ENCODE measurements at regions not wholly inside any gene's neighbourhood (a gene's known extent, or its start where the extent isn't known, plus 50 kb on each side); places are given as distances from the start of the nearest gene placed in this dataset.
A peak's percentile ranks its signal among the peaks of the same experiment; 100 is the strongest.
"Not testable (repeated sequence)": the region's sequence is repeated elsewhere in the genome, so short reads cannot be mapped to it uniquely, and the experiment has no call there.

DNA sequence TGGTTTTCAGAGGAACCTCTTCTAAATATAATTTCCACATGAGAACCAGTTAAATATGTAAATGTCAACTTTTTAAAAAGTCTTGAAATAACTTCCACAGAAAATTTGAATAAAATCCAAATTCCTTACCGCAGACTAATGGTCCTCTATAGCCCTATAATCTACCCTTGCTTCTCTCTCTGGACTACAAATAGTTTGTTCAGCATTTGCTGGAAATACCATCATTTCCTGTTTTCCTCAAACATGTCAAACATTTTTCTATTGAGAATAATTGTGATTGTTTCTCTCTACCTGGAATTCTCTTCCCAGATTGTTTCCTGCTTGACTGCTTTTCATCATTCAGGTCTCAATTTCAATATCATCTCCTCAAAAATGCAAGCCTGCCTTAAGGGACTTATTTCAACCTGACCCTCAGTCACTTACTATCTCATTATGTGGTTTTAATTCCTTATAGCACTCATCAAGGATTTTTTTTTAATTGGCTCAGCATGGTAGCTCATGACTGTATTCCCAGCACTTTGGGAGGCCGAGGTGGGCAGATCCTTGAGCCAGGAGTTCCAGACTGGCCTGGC is 898.9 kb upstream of the MIR17HG start:
- DNase-seq (ENCODE audit: low read depth): no peak

DNA sequence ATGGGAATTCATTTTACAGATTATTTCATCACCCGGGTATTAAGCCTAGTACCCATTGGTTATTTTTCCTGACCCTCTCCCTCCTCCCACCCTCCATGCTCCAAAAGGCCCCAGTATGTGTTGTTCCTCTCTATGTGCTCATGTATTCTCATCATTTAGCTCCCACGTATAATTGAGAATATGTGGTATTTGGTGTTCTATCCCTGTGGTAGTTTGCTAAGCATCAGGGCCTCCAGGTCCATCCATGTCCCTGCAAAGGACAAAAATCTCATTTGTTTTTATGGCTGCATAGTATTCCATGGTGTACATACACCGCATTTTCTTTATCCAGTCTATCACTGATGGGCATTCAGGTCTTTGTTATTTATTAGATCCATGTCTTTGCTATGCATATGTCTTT is 894.1 kb upstream of the MIR17HG start:
- no peak for DNase-seq (ENCODE audit: low read depth)

DNA sequence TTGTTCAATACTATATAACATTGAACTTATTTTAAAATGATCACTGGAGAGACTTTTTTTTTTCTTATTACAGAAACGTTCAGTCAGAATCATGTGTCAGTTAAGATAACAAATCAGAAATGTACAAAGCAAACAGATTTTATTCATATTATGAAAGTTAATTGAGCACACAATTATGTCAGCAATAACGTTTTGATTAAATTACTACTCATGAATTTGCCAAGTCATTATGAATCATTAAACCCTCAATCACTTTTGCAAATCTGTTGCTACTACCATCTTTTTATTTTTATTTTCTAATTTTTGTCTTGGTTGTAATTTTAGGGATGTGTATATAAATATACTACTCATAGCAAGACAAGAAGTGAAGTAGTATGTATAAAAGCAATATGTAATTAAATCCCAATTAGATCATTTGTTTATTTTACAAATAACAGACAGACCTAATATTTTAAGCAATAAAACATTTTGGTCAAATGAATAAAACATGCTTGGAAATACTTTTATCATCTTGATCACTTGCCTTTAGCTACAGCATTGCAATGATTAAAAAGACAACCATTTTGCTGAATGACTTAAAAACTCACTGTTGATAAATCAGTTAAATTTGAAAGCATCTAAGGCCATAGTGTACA is 893.4 kb upstream of the MIR17HG start:
- no peak for DNase-seq (ENCODE audit: low read depth)

DNA sequence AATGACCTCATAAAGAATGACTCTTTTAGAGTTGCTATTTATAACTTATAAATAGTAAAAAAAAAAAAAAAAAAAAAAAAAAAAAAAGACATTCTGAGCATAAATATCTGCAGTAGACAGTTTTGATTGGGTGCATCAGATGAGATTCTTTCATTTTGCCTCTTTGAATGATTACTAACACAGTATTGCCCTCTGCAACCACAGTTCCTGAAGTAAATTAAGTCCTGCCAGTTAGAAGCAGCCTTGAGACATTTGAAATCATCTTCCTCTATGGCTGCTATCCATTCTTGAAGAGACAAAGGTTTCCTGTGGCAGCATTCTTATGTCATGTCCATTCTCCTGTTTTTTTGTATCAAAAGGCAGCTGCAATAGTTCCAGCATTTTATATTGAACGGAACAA is 892.4 kb upstream of the MIR17HG start:
- DNase-seq (ENCODE audit: low read depth): no peak

DNA sequence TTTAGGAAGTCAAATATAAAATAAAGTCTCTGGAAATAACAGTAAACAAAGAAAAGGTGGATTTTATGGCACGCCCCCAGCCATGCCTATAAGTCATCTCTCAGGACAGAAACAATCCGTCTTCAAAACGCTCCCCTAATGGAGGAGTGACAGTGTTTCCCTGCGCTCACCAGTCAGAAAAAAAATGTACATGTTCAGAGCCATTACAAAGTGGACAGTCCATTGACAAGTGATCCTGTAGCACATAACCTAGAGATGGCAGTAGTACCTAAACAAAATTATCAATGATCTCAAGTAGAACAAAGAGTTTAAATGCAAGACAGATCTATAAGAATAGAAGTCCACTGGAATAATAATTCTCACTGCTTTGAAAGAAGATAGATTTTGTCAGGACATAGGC is 891.7 kb upstream of the MIR17HG start:
- no peak for DNase-seq (ENCODE audit: low read depth)

DNA sequence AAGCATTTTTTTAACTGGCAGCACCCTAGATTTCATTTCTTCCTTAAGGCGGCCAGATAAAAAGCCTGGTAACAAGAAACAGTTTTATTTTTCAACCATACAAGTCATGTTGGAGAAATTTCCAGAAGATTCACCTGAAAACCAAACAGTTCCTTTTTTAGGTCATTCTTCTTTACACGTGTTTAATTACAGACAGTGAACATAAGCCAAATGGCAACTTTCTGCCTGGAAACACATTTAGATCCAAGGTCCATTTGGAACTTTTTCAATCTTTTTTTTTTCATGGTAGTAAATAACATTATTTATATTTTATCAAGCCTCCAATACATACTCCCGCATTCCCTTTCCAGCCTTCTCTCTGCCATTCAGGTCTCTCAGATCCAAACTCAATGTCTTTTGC is 886.1 kb upstream of the MIR17HG start:
- no peak for DNase-seq (ENCODE audit: low read depth)

DNA sequence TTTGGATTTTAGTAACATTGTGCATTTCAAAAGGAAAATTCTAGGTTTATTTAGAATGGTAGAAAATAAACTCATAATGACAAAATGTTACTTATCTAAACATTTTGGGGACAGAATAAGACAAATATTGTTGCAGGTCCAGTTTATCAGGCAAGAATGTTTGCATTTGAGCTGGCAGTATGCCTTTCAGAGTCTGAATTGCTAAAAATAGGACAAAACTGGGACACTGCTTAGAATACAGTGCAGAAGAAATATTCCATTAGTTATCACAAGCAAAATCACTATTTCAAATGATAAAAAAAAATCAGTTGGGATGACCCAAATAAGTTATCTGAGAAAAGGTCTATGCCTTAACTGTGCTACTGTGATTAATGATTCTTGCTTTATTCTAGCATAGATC is 870.3 kb upstream of the MIR17HG start:
- DNase-seq (ENCODE audit: low read depth): no peak

DNA sequence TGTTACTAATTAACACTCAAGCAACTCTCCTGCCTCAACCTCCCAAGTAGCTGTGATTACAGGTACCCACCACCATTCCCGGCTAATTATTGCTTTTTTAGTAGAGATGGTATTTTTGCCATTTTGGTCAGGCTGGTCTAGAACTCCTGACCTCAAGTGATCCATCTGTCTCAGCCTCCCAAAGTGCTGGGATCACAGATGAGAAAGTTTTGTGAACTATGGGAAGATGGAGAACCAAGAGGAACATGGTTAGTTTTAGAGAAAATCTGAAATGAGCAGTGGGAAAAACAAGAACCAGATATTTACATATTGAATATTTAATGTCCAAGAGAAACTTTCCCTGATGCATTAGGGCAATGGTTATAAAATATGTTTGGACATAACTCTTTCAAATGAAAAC is 863.6 kb upstream of the MIR17HG start:
- no peak for DNase-seq (ENCODE audit: low read depth)

DNA sequence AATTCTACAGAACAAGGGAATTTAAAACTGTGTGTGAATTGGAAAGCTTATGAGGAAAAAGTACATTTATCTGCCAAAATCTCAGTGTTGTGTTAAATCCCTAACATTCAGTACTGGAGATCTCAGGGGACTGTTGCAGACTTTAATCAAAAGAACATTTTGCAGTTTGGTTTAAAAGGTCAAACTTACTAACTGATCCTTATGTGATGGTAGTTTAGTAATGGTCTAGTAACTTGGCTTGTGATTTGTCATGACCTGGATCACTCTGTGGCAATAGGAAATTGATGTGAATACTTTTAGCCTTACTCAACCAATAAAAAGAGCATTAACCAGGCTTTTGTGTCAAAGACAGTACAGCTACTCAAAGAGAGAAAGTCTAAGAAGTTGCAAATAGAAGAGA is 862.1 kb upstream of the MIR17HG start:
- DNase-seq (ENCODE audit: low read depth): no peak

DNA sequence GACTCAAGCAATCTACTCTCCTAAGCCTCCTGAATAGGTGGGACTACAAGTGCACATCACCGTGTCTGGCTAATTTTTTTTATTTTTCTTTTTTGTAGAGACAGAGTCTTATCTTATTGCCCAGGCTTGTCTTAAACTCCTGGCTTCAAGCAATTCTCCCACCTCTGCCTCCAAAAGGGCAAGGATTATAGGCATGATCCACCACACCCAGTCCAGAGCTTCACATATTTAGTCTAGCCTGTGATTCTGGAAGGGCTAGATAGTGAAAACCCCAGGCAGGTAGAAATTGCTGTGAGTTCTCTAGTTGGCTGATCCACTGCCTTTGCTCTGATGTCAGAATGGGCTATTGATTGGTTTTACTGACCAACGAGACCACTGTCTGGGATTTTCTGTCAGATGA is 854.6 kb upstream of the MIR17HG start:
- no peak for DNase-seq (ENCODE audit: low read depth)

DNA sequence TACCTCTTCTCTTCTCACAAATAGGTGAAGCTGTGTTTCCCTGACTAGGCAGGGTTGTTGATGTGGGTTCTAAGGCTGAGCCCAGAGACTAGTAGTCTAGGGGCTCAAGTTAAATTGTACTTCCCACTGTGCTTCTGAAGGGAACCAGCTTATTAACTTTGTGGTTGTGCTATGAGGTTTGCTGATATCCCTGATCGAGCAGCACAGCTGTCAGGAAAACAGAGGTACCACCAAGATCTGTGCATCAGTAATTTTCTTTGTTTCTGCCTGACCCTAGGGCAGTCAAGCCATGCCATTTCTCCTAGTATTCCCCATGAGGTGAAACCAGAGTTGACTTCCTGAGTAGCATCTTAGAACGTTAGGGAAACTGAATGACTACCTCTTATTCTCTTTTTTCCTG is 853.8 kb upstream of the MIR17HG start:
- peak; percentile 40 for DNase-seq (ENCODE audit: low read depth)

DNA sequence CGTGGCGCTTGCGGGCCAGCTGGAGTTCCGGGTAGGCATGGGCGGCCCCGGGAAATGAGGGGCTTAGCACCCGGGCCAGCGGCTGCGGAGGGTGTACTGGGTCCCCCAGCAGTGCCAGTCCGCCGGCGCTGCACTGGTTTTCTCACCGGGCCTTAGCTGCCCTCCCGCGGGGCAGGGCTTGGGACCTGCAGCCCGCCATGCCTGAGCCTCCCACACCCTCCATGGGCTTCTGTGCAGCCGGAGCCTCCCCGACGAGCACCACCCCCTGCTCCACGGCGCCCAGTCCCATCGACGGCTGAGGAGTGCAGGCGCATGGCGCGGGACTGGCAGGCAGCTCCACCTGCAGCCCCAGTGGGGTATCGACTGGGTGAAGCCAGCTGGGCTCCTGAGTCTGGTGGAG is 852.6 kb upstream of the MIR17HG start:
- not testable (repeated sequence) for DNase-seq (ENCODE audit: low read depth)

DNA sequence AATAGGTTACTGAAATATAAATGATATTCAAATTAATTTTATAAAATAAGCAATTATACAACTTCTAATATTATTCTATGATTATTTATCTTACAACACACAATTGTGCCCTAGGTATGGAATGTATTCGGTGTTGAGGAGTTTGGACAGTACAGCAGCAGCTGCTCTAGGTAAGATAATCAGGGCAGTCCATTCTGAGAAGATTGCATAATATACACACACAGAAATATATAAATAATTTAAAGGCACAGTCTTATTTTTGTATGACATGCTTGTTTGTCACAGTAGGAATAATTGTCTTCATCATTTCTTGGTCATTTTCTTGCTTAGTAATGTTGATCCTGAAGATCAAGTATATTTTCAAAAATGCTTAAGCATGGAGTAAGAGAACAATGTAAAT is 849.4 kb upstream of the MIR17HG start:
- DNase-seq (ENCODE audit: low read depth): no peak

DNA sequence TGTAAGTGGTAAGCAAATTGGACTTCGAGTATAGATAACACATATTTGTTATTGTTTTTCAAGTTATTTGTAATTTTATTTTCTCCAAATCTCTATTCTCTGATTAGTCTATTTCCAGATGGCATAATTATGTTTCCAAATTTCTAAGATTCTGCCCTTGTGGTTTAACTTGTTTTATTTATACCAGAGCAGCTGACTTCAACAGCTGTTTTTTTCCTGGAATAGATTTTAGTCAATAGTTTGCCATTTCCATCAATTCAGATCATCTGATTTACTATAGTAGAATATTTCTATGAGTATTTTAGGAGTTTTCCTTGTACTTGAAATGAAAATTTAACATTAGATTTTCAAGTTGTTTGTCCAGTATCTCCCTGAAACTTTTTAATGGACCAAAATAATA is 848.7 kb upstream of the MIR17HG start:
- DNase-seq (ENCODE audit: low read depth): no peak

DNA sequence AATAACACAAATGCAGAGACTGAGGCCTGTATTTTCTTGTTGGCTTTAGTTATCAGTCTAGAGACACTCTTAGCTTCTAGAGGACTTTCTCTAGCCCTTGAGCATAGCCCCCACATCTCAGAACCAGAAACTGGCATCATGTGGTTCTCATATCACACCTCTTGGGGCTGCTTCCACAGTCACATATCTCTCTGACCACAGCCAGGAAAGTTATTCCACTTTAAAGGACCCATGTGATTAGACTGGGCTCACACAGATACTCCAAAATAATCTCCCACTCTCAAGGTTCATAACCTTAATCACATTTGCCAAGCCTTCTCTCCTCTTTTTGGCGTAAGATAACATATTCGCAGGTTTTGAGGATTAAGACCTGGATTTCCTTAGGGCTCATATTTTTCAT is 846.9 kb upstream of the MIR17HG start:
- no peak for DNase-seq (ENCODE audit: low read depth)

DNA sequence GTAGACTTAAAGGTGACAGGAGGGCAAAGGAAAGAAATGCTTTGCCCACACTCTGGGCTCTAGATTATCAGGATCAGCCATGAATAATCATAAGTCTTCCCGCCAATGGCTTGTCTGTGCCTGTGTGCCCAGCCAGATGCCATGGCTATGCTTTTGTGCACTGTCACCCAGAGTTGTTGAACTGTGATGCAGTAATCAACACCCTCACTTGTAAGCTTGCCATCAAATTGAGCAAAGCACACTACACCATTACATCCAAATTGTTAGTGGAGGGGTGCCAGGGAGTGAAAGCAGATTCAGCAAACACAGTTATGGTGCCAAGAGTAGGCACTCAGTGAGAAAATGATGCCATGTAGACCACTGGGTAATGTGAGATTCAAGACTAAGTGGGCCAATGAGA is 845.3 kb upstream of the MIR17HG start:
- DNase-seq (ENCODE audit: low read depth): no peak

DNA sequence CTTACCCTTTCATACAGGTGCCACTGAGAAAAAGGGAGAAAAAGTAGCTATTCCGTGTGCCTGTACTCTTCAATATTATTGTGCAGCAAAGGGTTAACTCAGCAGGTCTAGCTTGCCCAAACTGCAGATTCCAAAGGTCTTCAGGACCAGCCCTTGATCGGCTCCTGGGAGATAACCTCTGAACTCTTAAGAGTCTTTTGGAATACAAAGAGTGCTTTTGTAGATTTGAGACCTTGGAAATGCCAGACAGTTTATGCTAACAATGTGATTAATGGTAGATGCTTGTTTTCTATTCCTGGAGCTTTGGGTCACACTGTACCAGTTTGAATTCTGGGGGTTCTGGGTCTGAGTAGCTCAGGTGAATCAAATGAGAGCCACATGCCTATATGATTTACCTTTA is 844.7 kb upstream of the MIR17HG start:
- no peak for DNase-seq (ENCODE audit: low read depth)

DNA sequence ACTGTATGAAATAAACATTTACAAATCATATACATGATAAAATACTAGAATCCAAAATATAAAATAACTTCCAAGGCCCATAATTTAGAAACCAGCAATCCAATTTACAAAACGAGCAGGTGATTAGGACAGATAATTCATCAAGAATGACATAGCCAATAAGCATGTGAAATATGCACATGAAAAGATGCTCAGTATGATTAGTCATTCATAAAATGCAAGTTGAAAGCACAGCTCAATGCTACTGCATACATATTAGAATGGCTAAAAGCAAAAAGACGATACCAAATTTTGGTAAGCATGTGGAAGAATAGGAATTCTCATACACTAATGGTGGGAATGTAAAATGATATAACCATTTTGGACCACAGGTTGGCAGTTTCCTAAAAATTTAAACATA is 837.2 kb upstream of the MIR17HG start:
- DNase-seq (ENCODE audit: low read depth): no peak

DNA sequence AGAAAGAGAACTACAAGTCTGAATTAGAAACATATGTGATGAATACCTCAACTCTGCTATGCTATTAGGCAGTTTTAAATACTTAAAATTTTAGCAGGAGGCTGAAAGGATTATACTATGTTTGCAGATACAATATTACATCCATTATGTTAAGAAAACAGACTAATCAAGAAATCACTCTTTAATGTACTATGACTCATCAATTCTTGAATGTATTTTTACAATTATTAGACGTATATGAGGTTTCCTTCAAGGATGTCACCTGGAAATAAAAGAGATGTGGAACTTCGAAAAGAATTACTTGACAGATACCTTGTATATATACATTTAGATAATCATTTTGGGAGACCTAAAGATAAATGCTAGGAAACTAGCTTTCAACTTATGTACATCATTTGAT is 835.6 kb upstream of the MIR17HG start:
- DNase-seq (ENCODE audit: low read depth): no peak

DNA sequence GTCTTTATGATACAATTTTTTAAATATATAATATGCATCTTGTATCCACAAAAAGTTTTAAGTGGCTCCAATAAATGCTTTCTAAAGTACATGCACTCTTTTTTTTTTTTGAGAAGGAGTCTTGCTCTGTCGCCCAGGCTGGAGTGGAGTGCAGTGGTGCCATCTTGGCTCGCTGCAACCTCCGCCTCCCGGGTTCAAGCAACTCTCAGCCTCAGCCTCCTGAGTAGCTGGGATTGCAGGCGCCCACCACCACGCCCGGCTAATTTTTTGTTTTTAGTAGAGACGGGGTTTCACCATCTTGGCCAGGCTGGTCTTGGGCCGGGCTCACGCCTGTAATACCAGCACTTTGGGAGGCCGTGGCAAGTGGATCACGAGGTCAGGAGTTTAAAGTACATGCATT is 832.8 kb upstream of the MIR17HG start:
- not testable (repeated sequence) for DNase-seq (ENCODE audit: low read depth)

DNA sequence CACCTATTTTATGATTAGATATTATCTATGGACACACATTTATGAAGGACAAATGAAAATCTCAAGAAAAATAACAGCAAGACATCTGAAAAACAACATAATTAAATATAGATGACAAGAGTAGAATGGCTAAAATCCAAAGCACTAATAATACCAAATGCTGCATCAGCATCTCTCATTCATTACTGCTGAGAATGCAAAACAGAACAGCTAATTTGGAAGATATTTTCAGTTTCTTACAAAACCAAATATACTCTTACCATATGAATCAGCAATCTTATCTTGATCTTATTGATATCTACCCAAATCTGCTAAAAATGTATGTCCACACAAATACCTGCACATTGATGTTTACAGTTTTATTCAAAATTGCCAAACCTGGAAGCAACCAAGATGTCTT is 829.1 kb upstream of the MIR17HG start:
- no peak for DNase-seq (ENCODE audit: low read depth)

DNA sequence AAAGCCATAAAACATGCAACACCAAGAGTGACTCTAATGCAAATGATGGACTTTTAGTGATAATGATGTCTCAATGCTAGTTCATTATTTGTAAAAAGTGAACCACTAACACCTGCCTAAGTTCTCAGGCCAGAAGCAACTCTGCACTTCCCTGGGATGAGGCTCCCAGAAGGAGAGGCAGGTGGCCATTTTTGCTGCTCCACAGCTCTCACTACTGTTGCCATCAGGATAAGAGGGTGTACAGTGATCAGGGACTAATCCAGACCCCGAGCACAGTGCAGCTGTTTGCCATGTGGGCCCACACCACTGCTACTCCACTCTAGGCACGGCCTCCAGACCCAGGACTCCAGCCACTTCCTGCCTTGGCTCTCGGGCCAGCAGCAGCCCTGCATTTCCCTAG is 828.3 kb upstream of the MIR17HG start:
- DNase-seq (ENCODE audit: low read depth): no peak

DNA sequence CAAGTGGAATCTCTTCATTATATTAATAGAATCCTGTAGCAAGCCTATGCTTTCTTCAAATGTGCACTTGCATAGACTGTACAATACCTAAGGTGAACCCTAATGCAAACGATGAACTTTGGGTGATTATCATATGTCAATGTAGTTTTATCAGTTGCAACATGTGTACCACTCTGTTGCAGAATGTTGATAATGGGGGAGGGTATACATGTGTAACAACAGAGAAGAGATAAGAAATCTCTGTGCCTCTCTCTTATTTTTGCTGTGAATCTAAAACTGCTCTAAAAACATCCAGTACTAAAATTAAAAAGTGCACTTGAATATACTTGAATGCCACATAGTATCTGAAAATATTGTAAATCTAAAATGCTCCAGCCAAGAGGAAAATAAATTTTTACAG is 820.8 kb upstream of the MIR17HG start:
- DNase-seq (ENCODE audit: low read depth): peak; percentile 57

DNA sequence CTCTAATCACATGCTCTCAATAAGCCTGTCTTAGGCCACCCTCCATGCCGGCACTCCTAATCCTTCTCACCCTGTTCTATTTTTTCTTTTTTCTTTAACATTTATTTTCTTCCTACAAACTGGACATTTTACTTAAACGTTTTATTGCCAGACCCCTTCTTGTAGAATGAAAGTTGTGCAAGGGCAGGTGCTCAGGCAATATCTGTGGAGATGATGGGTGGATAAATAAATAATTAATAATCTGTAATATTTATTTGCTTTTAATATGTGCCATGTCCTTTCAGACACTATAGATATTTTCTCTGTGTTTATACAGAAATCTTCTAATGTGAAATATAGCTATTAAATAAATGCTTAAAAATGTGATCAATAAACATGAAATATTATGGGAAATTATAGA is 815.7 kb upstream of the MIR17HG start:
- no peak for DNase-seq (ENCODE audit: low read depth)

All from CMK (cell line).